Esophagus muscularis mucosa (tissue), 3 donors: ENCODE measurements at regions not wholly inside any gene's neighbourhood (a gene's known extent, or its start where the extent isn't known, plus 50 kb on each side); places are given as distances from the start of the nearest gene placed in this dataset.

ENCODE experiments used
- POLR2AphosphoS5 ChIP-seq, 2 donors: sonication (generic); formaldehyde crosslinking; IDR thresholded peaks; one replicate each; pipeline ENCODE4 v1.6.1; 2017; ENCODE audit warnings: antibody characterized with exemption in 2 of 2
- TF ChIP-seq, protein P1 (sequence below), 3 experiments: fragments of 200-600 bp in 2 of 3; fragments of 450-650 bp in 1 of 3; sonication (generic) in 2 of 3; IDR thresholded peaks; one replicate each; pipeline ENCODE4 v1.5.1; 2017 to 2019; ENCODE audit warnings: antibody characterized with exemption in 3 of 3, mild to moderate bottlenecking in 2 of 3, moderate library complexity in 1 of 3

DNA sequence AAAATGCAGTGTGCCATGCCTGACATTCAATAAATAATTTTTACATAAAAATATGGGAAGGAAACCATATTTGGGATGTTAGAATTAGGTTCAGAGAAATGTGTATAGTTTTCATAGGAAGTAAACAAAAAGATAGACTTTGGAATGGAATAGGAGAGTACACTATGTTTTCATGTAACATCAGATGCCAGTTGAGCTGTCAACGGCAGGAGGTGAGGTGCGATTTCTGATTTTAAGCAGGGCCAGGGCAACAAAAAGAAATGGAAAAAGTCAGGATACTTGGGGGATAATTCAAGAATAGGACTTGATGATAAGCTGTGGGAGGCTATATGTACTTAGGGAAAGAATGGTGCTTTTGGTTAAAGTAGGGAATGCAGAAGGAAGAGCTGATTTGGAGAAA is 639.5 kb downstream of the OTOL1 start:
- TF ChIP-seq, protein P1, sequence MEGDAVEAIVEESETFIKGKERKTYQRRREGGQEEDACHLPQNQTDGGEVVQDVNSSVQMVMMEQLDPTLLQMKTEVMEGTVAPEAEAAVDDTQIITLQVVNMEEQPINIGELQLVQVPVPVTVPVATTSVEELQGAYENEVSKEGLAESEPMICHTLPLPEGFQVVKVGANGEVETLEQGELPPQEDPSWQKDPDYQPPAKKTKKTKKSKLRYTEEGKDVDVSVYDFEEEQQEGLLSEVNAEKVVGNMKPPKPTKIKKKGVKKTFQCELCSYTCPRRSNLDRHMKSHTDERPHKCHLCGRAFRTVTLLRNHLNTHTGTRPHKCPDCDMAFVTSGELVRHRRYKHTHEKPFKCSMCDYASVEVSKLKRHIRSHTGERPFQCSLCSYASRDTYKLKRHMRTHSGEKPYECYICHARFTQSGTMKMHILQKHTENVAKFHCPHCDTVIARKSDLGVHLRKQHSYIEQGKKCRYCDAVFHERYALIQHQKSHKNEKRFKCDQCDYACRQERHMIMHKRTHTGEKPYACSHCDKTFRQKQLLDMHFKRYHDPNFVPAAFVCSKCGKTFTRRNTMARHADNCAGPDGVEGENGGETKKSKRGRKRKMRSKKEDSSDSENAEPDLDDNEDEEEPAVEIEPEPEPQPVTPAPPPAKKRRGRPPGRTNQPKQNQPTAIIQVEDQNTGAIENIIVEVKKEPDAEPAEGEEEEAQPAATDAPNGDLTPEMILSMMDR (IDR thresholded peaks at IDR 0.05), result no peak
- TF ChIP-seq POLR2AphosphoS5 (IDR thresholded peaks at IDR 0.05), result no peak
